Fibroblast of lung (primary cell): ENCODE measurements at regions not wholly inside any gene's neighbourhood (a gene's known extent, or its start where the extent isn't known, plus 50 kb on each side); places are given as distances from the start of the nearest gene placed in this dataset.

Experiments used
- EZH2 ChIP-seq: IDR thresholded peaks from 2 replicates; pipeline ENCODE4 v1.5.1; 2012; ENCODE audit warnings: low read length, control low read depth, mild to moderate bottlenecking; ENCODE audit errors: missing control alignments
- TF ChIP-seq, protein P1 (sequence below), 2 donors: IDR thresholded peaks in 1 of 2; conservative IDR thresholded peaks in 1 of 2; 1 replicate in 1 of 2; 2 replicates in 1 of 2; pipeline ENCODE4 v1.5.1; 2011 to 2012; ENCODE audit warnings: low read length in 2 of 2, control low read depth in 1 of 2, inconsistent platforms in 1 of 2, low read depth in 1 of 2, mild to moderate bottlenecking in 1 of 2

DNA sequence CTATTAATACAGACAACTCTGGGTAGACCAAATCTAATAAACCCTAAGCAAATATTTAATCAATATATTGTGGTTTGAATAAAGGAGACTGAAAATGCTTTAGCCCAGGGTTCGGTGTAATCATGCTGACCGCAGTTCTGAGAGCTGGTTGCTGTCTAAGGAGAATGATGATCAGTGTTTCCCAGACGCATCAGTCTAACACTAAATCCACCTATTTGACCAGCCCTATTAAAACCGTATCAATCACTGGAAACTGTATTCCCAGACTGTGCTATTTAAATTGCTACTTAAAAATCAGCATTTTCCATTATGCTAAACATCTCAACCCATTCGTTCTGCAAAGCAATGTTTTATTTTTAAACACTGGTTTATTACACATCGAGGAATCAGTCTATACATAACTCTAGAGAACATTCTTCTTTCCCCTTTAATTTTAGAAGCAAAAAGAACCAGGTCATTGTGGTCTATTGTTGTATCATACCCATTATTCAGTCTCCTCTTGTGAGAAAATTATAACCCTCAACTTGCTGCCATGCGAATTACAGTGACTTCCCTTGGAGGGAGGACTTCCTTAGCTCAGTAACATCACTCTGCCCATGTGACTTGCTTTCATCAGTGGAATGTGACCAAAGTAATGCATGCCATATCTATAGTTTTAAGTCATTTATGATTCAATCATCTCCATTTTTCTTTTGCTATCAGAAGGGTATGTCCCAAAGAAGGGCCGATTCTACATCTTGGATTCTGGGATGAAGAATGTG is 515.2 kb upstream of the JAG1 start:
- TF ChIP-seq, protein P1, sequence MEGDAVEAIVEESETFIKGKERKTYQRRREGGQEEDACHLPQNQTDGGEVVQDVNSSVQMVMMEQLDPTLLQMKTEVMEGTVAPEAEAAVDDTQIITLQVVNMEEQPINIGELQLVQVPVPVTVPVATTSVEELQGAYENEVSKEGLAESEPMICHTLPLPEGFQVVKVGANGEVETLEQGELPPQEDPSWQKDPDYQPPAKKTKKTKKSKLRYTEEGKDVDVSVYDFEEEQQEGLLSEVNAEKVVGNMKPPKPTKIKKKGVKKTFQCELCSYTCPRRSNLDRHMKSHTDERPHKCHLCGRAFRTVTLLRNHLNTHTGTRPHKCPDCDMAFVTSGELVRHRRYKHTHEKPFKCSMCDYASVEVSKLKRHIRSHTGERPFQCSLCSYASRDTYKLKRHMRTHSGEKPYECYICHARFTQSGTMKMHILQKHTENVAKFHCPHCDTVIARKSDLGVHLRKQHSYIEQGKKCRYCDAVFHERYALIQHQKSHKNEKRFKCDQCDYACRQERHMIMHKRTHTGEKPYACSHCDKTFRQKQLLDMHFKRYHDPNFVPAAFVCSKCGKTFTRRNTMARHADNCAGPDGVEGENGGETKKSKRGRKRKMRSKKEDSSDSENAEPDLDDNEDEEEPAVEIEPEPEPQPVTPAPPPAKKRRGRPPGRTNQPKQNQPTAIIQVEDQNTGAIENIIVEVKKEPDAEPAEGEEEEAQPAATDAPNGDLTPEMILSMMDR (conservative IDR thresholded peaks at IDR 0.05 in 1 of 2, IDR thresholded peaks at IDR 0.05 in 1 of 2; ENCODE audit: low read depth in 1 of 2, low read length in 2 of 2): no peak
- no peak for TF ChIP-seq EZH2
